Thyroid gland (tissue), 4 donors: ENCODE measurements at regions not wholly inside any gene's neighbourhood (a gene's known extent, or its start where the extent isn't known, plus 50 kb on each side); places are given as distances from the start of the nearest gene placed in this dataset.
A peak's percentile ranks its signal among the peaks of the same experiment; 100 is the strongest.

Source experiments
- DNase-seq, 2 donors: peaks; one replicate each; pipeline ENCODE4 v3.0.0-alpha.2; 2019
- H3K27ac ChIP-seq, 3 donors: fragments of 200-600 bp; sonication (generic); 1 replicate in 2 of 3; 2 replicates in 1 of 3; pipeline ENCODE4 v1.5.1; 2016 to 2019; ENCODE audit warnings: mild to moderate bottlenecking in 1 of 3, moderate library complexity in 1 of 3
- H3K27me3 ChIP-seq: fragments of 200-600 bp; sonication (generic); one replicate; pipeline ENCODE4 v1.5.1; 2019
- H3K36me3 ChIP-seq, 2 donors: fragments of 200-600 bp; sonication (generic); one replicate each; pipeline ENCODE4 v1.5.1; 2016 to 2019
- H3K4me1 ChIP-seq, 2 donors: fragments of 200-600 bp; sonication (generic); one replicate each; pipeline ENCODE4 v1.5.1; 2017 to 2019
- H3K4me3 ChIP-seq, 3 donors: fragments of 200-600 bp; sonication (generic); replicated peaks in 1 of 3; 1 replicate in 2 of 3; 2 replicates in 1 of 3; pipeline ENCODE4 v1.5.1; 2016; ENCODE audit warnings: mild to moderate bottlenecking in 1 of 3
- H3K9me3 ChIP-seq: fragments of 200-600 bp; sonication (generic); one replicate; pipeline ENCODE4 v1.5.1; 2017
- POLR2A ChIP-seq, 2 donors: fragments of 450-650 bp; IDR thresholded peaks; one replicate each; pipeline ENCODE4 v1.6.1; 2017; ENCODE audit warnings: antibody characterized with exemption in 2 of 2, mild to moderate bottlenecking in 2 of 2, moderate library complexity in 1 of 2
- WGBS, 2 donors: methylation state at CpG; one replicate each; pipeline ENCODE4 v1.1.5; 2017; 5-methylcytosine and 5-hydroxymethylcytosine counted together
- intact Hi-C: fragments of 100-400 bp; cut with DNase I; formaldehyde crosslinking; loops from one replicate; pipeline ENCODE4 v1.15.1; 2023
- TF ChIP-seq, protein P1 (sequence below), 6 experiments: fragments of 200-600 bp in 3 of 6; fragments of 450-650 bp in 3 of 6; sonication (generic) in 3 of 6; IDR thresholded peaks; one replicate each; pipeline ENCODE4 v1.5.1; 2016 to 2019; ENCODE audit warnings: antibody characterized with exemption in 6 of 6, mild to moderate bottlenecking in 2 of 6, inconsistent platforms in 1 of 6, moderate library complexity in 1 of 6

GRCh38 chrX:10833299-10834169, 213.1 kb upstream of the MID1 start:
- WGBS, 2 donors = 24 to 31% methylated on average over 8 to 13 of the region's 13 CpGs
- Histone ChIP-seq H3K9me3 (no peaks in the 10 kb centered on the region), H3K27ac (no peak overlapping the region), H3K4me1 (no peaks in the 10 kb centered on the region), H3K4me3 (no peak overlapping the region), H3K36me3 (no peaks in the 10 kb centered on the region), H3K27me3 (no peaks in the 10 kb centered on the region)
- intact Hi-C loops = no loop called here
- peak; percentile 59 to 61 for DNase-seq
- TF ChIP-seq, protein P1, sequence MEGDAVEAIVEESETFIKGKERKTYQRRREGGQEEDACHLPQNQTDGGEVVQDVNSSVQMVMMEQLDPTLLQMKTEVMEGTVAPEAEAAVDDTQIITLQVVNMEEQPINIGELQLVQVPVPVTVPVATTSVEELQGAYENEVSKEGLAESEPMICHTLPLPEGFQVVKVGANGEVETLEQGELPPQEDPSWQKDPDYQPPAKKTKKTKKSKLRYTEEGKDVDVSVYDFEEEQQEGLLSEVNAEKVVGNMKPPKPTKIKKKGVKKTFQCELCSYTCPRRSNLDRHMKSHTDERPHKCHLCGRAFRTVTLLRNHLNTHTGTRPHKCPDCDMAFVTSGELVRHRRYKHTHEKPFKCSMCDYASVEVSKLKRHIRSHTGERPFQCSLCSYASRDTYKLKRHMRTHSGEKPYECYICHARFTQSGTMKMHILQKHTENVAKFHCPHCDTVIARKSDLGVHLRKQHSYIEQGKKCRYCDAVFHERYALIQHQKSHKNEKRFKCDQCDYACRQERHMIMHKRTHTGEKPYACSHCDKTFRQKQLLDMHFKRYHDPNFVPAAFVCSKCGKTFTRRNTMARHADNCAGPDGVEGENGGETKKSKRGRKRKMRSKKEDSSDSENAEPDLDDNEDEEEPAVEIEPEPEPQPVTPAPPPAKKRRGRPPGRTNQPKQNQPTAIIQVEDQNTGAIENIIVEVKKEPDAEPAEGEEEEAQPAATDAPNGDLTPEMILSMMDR (IDR thresholded peaks at IDR 0.05) = no peak
- peak in 1 of 2 donors; percentile 34 for TF ChIP-seq POLR2A (IDR thresholded peaks at IDR 0.05)

- H3K27me3 ChIP-seq = no peaks in the 10 kb centered on the region
- no peaks in the 10 kb centered on the region for H3K9me3 ChIP-seq
- intact Hi-C loops = no loop called here
- TF ChIP-seq POLR2A (IDR thresholded peaks at IDR 0.05) = no peak
- TF ChIP-seq, protein P1 (IDR thresholded peaks at IDR 0.05) = no peak
- no peaks in the 10 kb centered on the region for H3K4me1 ChIP-seq
- H3K4me3 ChIP-seq = no peak overlapping the region
- 79% methylated on average over 4 of the region's 4 CpGs for WGBS, 2 donors
- H3K36me3 ChIP-seq = no peaks in the 10 kb centered on the region
- DNase-seq = no peak
- H3K27ac ChIP-seq = no peak overlapping the region
Measured at GRCh38 chrX:10841579-10841978, 221.2 kb upstream of the MID1 start.

DNA sequence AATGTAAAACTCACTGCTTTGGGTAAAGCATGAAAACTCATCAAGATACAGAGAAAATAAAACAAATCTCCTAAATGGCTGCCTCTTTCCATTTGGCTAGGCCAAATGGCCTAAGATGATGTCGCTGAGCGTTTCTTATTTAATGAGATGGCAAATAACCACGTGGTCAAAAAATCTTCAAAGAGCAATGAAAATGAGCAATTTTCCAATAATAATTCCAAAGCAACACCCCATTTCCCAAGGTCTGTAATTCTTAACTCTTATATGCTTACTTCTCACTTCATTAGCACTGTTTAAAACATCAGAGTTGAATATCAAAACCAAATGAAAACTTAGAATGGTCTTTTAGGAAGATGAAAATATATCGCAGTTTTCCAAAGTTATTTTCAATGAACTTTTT, 222.3 kb upstream of the MID1 start:
- intact Hi-C loops = no loop called here
- H3K36me3 ChIP-seq = no peaks in the 10 kb centered on the region
- TF ChIP-seq, protein P1 (IDR thresholded peaks at IDR 0.05) = no peak
- no peak for TF ChIP-seq POLR2A (IDR thresholded peaks at IDR 0.05)
- no peaks in the 10 kb centered on the region for H3K4me1 ChIP-seq
- H3K4me3 ChIP-seq = no peak overlapping the region
- H3K27ac ChIP-seq = no peak overlapping the region
- H3K27me3 ChIP-seq = no peaks in the 10 kb centered on the region
- no peak for DNase-seq
- 82 to 83% methylated on average over 4 of the region's 4 CpGs for WGBS, 2 donors
- no peaks in the 10 kb centered on the region for H3K9me3 ChIP-seq

- H3K27me3 ChIP-seq = no peaks in the 10 kb centered on the region
- no peaks in the 10 kb centered on the region for H3K36me3 ChIP-seq
- H3K9me3 ChIP-seq = no peaks in the 10 kb centered on the region
- DNase-seq = no peak
- intact Hi-C loops = no loop called here
- H3K4me1 ChIP-seq = no peaks in the 10 kb centered on the region
- no peak overlapping the region for H3K27ac ChIP-seq
- TF ChIP-seq, protein P1 (IDR thresholded peaks at IDR 0.05) = no peak
- no peak for TF ChIP-seq POLR2A (IDR thresholded peaks at IDR 0.05)
- H3K4me3 ChIP-seq = no peak overlapping the region
Measured at GRCh38 chrX:10847333-10847732, 226.9 kb upstream of the MID1 start.

DNA sequence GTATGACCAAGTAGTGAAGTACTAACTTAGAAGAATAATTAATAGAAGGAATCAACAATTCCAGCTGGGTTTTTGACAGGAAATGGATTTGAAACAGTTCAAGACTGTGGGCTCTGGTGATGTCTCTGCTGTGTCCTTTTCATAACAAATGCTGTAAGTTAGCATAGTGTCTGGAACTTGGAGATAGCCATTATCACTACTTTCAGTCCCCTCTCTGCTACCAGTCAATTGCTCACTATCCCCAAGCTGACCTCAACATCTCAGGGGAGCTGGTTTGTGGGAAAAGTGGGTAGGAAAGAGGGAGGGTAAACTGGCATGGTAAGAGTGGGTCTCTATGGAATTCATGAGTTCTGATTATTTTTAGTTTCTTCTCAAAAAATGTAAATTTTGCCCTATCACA, 231.4 kb upstream of the MID1 start:
- Histone ChIP-seq H3K4me3 (no peak overlapping the region), H3K4me1 (no peaks in the 10 kb centered on the region), H3K9me3 (no peaks in the 10 kb centered on the region), H3K27me3 (no peaks in the 10 kb centered on the region), H3K27ac (no peak overlapping the region), H3K36me3 (no peaks in the 10 kb centered on the region)
- intact Hi-C loops = no loop called here
- TF ChIP-seq, protein P1 (IDR thresholded peaks at IDR 0.05) = no peak
- TF ChIP-seq POLR2A (IDR thresholded peaks at IDR 0.05) = no peak
- no peak for DNase-seq
